Testis (tissue), 2 donors: ENCODE measurements at regions not wholly inside any gene's neighbourhood (a gene's known extent, or its start where the extent isn't known, plus 50 kb on each side); places are given as distances from the start of the nearest gene placed in this dataset.
A peak's percentile ranks its signal among the peaks of the same experiment; 100 is the strongest.
"Not testable (repeated sequence)": the region's sequence is repeated elsewhere in the genome, so short reads cannot be mapped to it uniquely, and the experiment has no call there.

Experiments used
- DNase-seq: peaks from one replicate; pipeline ENCODE4 v3.0.0-alpha.2; 2019
- H3K27ac ChIP-seq, 2 donors: fragments of 200-600 bp; sonication (generic); one replicate each; pipeline ENCODE4 v1.5.1; 2019
- H3K27me3 ChIP-seq: fragments of 200-600 bp; sonication (generic); one replicate; pipeline ENCODE4 v1.5.1; 2019
- H3K36me3 ChIP-seq: fragments of 200-600 bp; sonication (generic); one replicate; pipeline ENCODE4 v1.5.1; 2017; ENCODE audit warnings: low read depth; ENCODE audit errors: missing control alignments
- H3K4me1 ChIP-seq: fragments of 200-600 bp; sonication (generic); one replicate; pipeline ENCODE4 v1.5.1; 2019
- H3K4me3 ChIP-seq, 2 donors: fragments of 200-600 bp; sonication (generic); one replicate each; pipeline ENCODE4 v1.5.1; 2017 to 2019
- H3K9me3 ChIP-seq: fragments of 200-600 bp; sonication (generic); one replicate; pipeline ENCODE4 v1.5.1; 2017
- CTCF ChIP-seq, 3 experiments: fragments of 450-650 bp in 2 of 3; fragments of 200-600 bp in 1 of 3; sonication (generic) in 1 of 3; IDR thresholded peaks; one replicate each; pipeline ENCODE4 v1.5.1; 2016 to 2019; ENCODE audit warnings: antibody characterized with exemption in 3 of 3, mild to moderate bottlenecking in 2 of 3, moderate library complexity in 1 of 3
- POLR2A ChIP-seq: fragments of 450-650 bp; IDR thresholded peaks from one replicate; pipeline ENCODE4 v1.6.1; 2017; ENCODE audit warnings: antibody characterized with exemption, mild to moderate bottlenecking, moderate library complexity
- WGBS, 2 donors: methylation state at CpG; one replicate each; pipeline ENCODE4 v1.1.5; 2018; 5-methylcytosine and 5-hydroxymethylcytosine counted together
- intact Hi-C: fragments of 100-400 bp; cut with DNase I; formaldehyde crosslinking; loops from one replicate; pipeline ENCODE4 v1.15.1; 2023; ENCODE audit warnings: low total_unique reads

DNA sequence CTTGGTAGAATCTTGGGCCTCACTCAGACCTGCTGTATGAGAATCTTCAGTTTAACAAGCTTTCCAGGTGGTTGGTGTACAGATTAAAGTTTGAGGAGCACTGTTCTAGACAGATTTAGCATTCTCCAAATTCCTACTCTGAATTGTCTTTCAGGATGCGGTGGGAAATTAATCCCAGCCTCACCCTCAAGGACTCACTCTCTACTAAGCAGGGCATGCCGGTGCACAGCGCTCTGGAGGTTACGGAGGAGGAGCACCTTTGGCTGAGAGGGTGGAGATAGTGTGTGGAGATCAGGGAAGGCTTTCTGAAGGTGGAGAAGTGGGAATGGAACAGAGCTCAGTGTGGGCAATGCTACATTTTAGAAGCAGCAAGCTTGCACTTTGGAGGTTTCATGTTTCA is 359.2 kb downstream of the LRATD1 start:
- no peak for DNase-seq
- 85 to 89% methylated on average over 4 of the region's 4 CpGs for WGBS, 2 donors
- intact Hi-C loops: no loop called here
- H3K36me3 ChIP-seq: no peaks in the 10 kb centered on the region
- H3K27me3 ChIP-seq: no peaks in the 10 kb centered on the region
- H3K9me3 ChIP-seq: no peaks in the 10 kb centered on the region
- TF ChIP-seq CTCF (IDR thresholded peaks at IDR 0.05) (no peak), POLR2A (no peak)
- no peak overlapping the region for H3K27ac ChIP-seq
- no peak overlapping the region for H3K4me3 ChIP-seq
- H3K4me1 ChIP-seq: no peaks in the 10 kb centered on the region

GRCh38 chr2:14994721-14995120 is 362.2 kb downstream of the LRATD1 start:
- Histone ChIP-seq H3K27ac (no peak overlapping the region), H3K4me3 (no peak overlapping the region), H3K27me3 (no peaks in the 10 kb centered on the region), H3K36me3 (no peaks in the 10 kb centered on the region), H3K4me1 (no peaks in the 10 kb centered on the region), H3K9me3 (no peaks in the 10 kb centered on the region)
- no peak for TF ChIP-seq POLR2A
- TF ChIP-seq CTCF (IDR thresholded peaks at IDR 0.05): no peak
- WGBS, 2 donors: 88 to 95% methylated on average over 4 of the region's 4 CpGs
- DNase-seq: no peak
- intact Hi-C loops: no loop called here

DNA sequence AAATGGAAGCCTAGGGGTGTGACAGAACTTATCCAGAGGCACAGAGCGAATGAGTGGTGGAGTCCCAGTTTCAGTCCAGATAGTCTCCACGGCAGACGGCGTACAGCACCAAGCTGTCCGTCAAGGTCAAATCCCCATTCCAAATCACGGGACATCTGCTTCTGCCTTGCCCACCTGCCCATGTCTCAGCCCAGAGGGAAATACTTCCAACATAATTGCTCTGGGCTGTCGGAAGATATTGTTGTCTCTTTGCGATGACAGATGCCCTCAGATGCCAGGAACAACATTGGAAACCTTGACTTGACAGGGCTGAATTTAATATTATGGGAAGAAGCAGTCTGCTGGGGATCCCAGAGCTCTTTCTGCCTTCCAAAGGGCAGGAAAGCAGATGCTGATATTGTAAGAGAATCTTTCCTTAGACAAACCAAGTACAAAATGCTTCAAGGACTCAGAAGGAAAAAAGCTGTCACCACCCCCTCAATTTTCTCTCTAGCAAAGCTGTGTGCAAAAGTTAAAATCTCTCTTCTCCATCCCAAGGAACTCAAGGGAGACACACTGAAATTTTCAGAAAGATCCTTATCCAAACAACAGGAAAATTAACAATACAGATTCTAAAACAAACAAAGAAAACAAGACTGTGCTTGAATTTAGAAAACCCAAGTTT is 364.0 kb downstream of the LRATD1 start:
- no peak overlapping the region for H3K27ac ChIP-seq
- DNase-seq: no peak
- intact Hi-C loops: no loop called here
- no peaks in the 10 kb centered on the region for H3K27me3 ChIP-seq
- TF ChIP-seq CTCF (IDR thresholded peaks at IDR 0.05) (no peak), POLR2A (no peak)
- WGBS, 2 donors: 47 to 63% methylated on average over 8 of the region's 8 CpGs
- H3K4me1 ChIP-seq: no peaks in the 10 kb centered on the region
- H3K9me3 ChIP-seq: no peaks in the 10 kb centered on the region
- H3K36me3 ChIP-seq: no peaks in the 10 kb centered on the region
- no peak overlapping the region for H3K4me3 ChIP-seq

- no peak for DNase-seq
- Histone ChIP-seq H3K4me1 (no peaks in the 10 kb centered on the region), H3K9me3 (no peaks in the 10 kb centered on the region), H3K27ac (no peak overlapping the region), H3K27me3 (no peaks in the 10 kb centered on the region), H3K36me3 (no peaks in the 10 kb centered on the region), H3K4me3 (no peak overlapping the region)
- WGBS, 2 donors: 85 to 90% methylated on average over 3 of the region's 3 CpGs
- intact Hi-C loops: no loop called here
- TF ChIP-seq CTCF (IDR thresholded peaks at IDR 0.05) (no peak), POLR2A (no peak)
Observed at GRCh38 chr2:14998546-14998945, 366.0 kb downstream of the LRATD1 start.

DNA sequence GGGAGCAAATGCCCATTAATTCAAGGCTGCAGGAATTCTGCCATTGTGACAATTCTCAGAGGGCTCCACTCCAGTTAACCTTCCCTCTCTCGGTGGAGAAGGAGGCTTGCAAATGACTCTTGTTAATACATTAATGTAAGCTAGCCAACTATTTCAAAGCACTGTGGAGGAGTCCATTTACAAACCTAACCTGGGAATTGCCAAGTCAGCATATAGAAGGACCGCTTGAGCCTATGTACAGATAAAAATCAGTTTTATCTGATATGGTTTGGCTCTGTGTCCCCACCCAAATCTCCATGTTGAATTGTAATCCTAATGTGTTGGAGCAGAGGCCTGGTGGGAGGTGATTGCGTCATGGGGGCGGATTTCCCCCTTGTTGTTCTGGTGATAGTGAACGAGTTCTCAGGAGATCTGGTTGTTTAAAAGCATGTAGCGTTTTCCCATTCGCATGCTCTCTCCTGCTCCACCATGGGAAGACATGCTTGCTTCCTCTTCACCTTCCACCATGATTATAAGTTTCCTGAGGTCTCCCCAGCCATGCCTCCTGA is 366.7 kb downstream of the LRATD1 start:
- no peaks in the 10 kb centered on the region for H3K9me3 ChIP-seq
- 91 to 94% methylated on average over 7 of the region's 7 CpGs for WGBS, 2 donors
- no peak overlapping the region for H3K4me3 ChIP-seq
- no peaks in the 10 kb centered on the region for H3K27me3 ChIP-seq
- TF ChIP-seq CTCF (IDR thresholded peaks at IDR 0.05) (no peak), POLR2A (no peak)
- H3K27ac ChIP-seq: no peak overlapping the region
- no peaks in the 10 kb centered on the region for H3K36me3 ChIP-seq
- H3K4me1 ChIP-seq: no peaks in the 10 kb centered on the region
- intact Hi-C loops: no loop called here
- no peak for DNase-seq

- H3K36me3 ChIP-seq, DNase-seq, intact Hi-C loops, H3K9me3 ChIP-seq, H3K27me3 ChIP-seq, H3K4me1 ChIP-seq, H3K27ac ChIP-seq: not testable (repeated sequence)
- peak overlapping the region; percentile 12 to 36 for H3K4me3 ChIP-seq
- WGBS, 2 donors: 50 to 65% methylated on average over 1 to 24 of the region's 26 CpGs
Observed at GRCh38 chr2:15002519-15002918, 370.0 kb downstream of the LRATD1 start.
